ENCODE measurements at regions not wholly inside any gene's neighbourhood (a gene's known extent, or its start where the extent isn't known, plus 50 kb on each side); places are given as distances from the start of the nearest gene placed in this dataset.

DNA sequence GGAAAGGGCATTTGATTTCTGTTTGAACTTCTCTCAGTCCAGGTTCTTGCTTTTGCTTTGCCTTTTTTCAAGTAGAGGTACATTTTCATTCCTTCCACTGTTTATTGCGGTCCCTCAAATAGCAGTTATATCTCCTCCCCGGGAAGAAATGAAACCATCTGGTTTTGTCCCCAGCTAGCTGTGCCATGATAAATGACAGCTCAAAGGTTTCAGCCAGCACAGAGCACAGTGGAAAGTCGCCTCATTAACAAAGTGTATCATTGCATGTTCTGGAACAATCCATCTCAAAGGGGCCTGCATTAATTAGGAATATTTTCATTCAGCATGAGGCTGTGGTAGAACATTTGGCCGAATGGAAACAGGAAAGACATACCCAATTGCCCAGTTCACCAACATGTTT, 146.0 kb downstream of the EDN3 start:
- Histone ChIP-seq H3K9me3 (ENCODE audit: control insufficient read depth, insufficient read depth, low read depth, low read length) (no peaks in the 10 kb centered on the region), H2AFZ (ENCODE audit: low read length) (no peak overlapping the region), H3K4me2 (ENCODE audit: extremely low read depth, insufficient read depth, low read length) (no peak overlapping the region), H3K79me2 (ENCODE audit: control insufficient read depth, insufficient read depth, low read length) (no peaks in the 10 kb centered on the region), H3K36me3 (ENCODE audit: control insufficient read depth, insufficient read depth, low read length) (no peaks in the 10 kb centered on the region), H3K27me3 (ENCODE audit: control insufficient read depth, insufficient read depth, low read length) (no peaks in the 10 kb centered on the region), H3K9ac (ENCODE audit: insufficient read depth, low read length) (no peak overlapping the region), H3K27ac (ENCODE audit: insufficient read depth, low read length) (no peak overlapping the region), H3K4me1 (ENCODE audit: control insufficient read depth, extremely low read depth, insufficient read depth, low read length) (no peaks in the 10 kb centered on the region), H4K20me1 (ENCODE audit: control insufficient read depth, extremely low read depth, insufficient read depth, low read length) (no peaks in the 10 kb centered on the region), H3K4me3 (replicated peaks in 1 of 4; ENCODE audit: control extremely low read depth in 1 of 4, insufficient read depth in 1 of 4, low read depth in 3 of 4, low read length in 4 of 4) (no peak overlapping the region)
- no peak for DNase-seq (ENCODE audit: low read depth in 2 of 2)
- TF ChIP-seq EZH2 (IDR thresholded peaks at IDR 0.05; ENCODE audit: low read length, missing control alignments), result no peak
- TF ChIP-seq, protein P1, sequence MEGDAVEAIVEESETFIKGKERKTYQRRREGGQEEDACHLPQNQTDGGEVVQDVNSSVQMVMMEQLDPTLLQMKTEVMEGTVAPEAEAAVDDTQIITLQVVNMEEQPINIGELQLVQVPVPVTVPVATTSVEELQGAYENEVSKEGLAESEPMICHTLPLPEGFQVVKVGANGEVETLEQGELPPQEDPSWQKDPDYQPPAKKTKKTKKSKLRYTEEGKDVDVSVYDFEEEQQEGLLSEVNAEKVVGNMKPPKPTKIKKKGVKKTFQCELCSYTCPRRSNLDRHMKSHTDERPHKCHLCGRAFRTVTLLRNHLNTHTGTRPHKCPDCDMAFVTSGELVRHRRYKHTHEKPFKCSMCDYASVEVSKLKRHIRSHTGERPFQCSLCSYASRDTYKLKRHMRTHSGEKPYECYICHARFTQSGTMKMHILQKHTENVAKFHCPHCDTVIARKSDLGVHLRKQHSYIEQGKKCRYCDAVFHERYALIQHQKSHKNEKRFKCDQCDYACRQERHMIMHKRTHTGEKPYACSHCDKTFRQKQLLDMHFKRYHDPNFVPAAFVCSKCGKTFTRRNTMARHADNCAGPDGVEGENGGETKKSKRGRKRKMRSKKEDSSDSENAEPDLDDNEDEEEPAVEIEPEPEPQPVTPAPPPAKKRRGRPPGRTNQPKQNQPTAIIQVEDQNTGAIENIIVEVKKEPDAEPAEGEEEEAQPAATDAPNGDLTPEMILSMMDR (conservative IDR thresholded peaks at IDR 0.05 in 1 of 2, IDR thresholded peaks at IDR 0.05 in 1 of 2; ENCODE audit: low read depth in 1 of 2, low read length in 2 of 2), result no peak

DNA sequence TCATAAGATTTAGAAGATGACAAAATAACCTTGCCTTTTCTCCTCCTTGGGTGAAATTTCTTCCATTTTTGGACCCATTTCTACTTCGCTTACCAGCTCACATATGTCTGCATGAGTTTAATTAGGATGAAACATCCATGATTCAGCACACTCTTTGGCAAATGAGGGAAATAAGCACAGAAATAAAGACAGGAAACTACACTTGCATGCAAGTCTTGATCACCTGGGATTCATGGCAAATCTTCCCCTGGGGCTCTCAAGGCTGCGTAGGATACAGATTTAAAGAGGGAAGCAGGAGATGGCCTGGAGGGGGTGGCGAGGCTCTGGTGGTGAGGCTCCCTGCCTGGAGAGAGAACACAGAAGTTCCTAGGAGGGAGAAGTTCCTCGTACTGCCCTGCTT, 147.8 kb downstream of the EDN3 start:
- TF ChIP-seq EZH2 (IDR thresholded peaks at IDR 0.05; ENCODE audit: low read length, missing control alignments), result no peak
- TF ChIP-seq, protein P1 (conservative IDR thresholded peaks at IDR 0.05 in 1 of 2, IDR thresholded peaks at IDR 0.05 in 1 of 2; ENCODE audit: low read depth in 1 of 2, low read length in 2 of 2), result no peak
- Histone ChIP-seq H3K4me1 (ENCODE audit: control insufficient read depth, extremely low read depth, insufficient read depth, low read length) (no peaks in the 10 kb centered on the region), H3K27me3 (ENCODE audit: control insufficient read depth, insufficient read depth, low read length) (no peaks in the 10 kb centered on the region), H3K36me3 (ENCODE audit: control insufficient read depth, insufficient read depth, low read length) (no peaks in the 10 kb centered on the region), H3K27ac (ENCODE audit: insufficient read depth, low read length) (no peak overlapping the region), H3K79me2 (ENCODE audit: control insufficient read depth, insufficient read depth, low read length) (no peaks in the 10 kb centered on the region), H3K4me3 (replicated peaks in 1 of 4; ENCODE audit: control extremely low read depth in 1 of 4, insufficient read depth in 1 of 4, low read depth in 3 of 4, low read length in 4 of 4) (no peak overlapping the region), H3K4me2 (ENCODE audit: extremely low read depth, insufficient read depth, low read length) (no peak overlapping the region), H3K9ac (ENCODE audit: insufficient read depth, low read length) (no peak overlapping the region), H4K20me1 (ENCODE audit: control insufficient read depth, extremely low read depth, insufficient read depth, low read length) (no peaks in the 10 kb centered on the region), H2AFZ (ENCODE audit: low read length) (no peak overlapping the region), H3K9me3 (ENCODE audit: control insufficient read depth, insufficient read depth, low read depth, low read length) (no peaks in the 10 kb centered on the region)
- DNase-seq (ENCODE audit: low read depth in 2 of 2), result no peak

DNA sequence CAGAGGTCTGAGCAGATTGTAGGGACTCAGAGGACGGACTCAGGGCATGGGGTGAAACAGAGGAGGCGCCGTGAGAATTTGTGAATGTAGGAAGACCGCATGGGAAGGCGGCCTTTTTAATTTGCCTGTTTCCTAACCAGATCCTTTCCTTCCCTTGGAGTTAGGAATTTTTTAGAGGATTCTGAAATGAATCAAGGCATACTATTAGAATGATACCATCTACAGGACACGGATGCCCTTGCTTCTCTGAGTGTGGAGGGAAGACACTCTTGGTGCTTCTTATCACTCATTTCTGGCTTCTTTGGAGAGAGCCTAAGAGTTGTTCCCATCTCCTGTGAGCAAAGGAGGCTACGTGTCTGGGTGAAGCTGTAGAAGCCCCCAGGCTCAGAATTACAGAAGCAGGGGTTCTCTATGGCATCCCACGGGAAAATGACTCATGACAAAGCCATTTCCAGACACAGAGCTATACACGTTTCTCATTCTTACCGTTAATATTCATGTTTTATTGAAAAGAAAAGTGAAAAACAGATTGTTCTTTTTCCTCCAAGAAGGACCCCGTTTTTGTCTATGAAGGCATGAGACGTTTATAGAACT, 148.5 kb downstream of the EDN3 start:
- Histone ChIP-seq H3K9me3 (ENCODE audit: control insufficient read depth, insufficient read depth, low read depth, low read length) (no peaks in the 10 kb centered on the region), H3K36me3 (ENCODE audit: control insufficient read depth, insufficient read depth, low read length) (no peaks in the 10 kb centered on the region), H3K79me2 (ENCODE audit: control insufficient read depth, insufficient read depth, low read length) (no peaks in the 10 kb centered on the region), H3K27ac (ENCODE audit: insufficient read depth, low read length) (no peak overlapping the region), H3K4me3 (replicated peaks in 1 of 4; ENCODE audit: control extremely low read depth in 1 of 4, insufficient read depth in 1 of 4, low read depth in 3 of 4, low read length in 4 of 4) (no peak overlapping the region), H2AFZ (ENCODE audit: low read length) (no peak overlapping the region), H3K4me1 (ENCODE audit: control insufficient read depth, extremely low read depth, insufficient read depth, low read length) (no peaks in the 10 kb centered on the region), H3K9ac (ENCODE audit: insufficient read depth, low read length) (no peak overlapping the region), H4K20me1 (ENCODE audit: control insufficient read depth, extremely low read depth, insufficient read depth, low read length) (no peaks in the 10 kb centered on the region), H3K27me3 (ENCODE audit: control insufficient read depth, insufficient read depth, low read length) (no peaks in the 10 kb centered on the region), H3K4me2 (ENCODE audit: extremely low read depth, insufficient read depth, low read length) (no peak overlapping the region)
- DNase-seq (ENCODE audit: low read depth in 2 of 2), result no peak
- no peak for TF ChIP-seq EZH2 (IDR thresholded peaks at IDR 0.05; ENCODE audit: low read length, missing control alignments)
- TF ChIP-seq, protein P1 (conservative IDR thresholded peaks at IDR 0.05 in 1 of 2, IDR thresholded peaks at IDR 0.05 in 1 of 2; ENCODE audit: low read depth in 1 of 2, low read length in 2 of 2), result no peak

Data from fibroblast of lung (primary cell).